Mammary epithelial cell (primary cell): ENCODE measurements at regions not wholly inside any gene's neighbourhood (a gene's known extent, or its start where the extent isn't known, plus 50 kb on each side); places are given as distances from the start of the nearest gene placed in this dataset.

ENCODE experiments used
- CTCF ChIP-seq, 2 donors: IDR thresholded peaks in 1 of 2; conservative IDR thresholded peaks in 1 of 2; 2 replicates each; pipeline ENCODE4 v1.5.1; 2011 to 2012; ENCODE audit warnings: inconsistent platforms in 2 of 2, low read length in 2 of 2, mild to moderate bottlenecking in 2 of 2, control low read depth in 1 of 2, low read depth in 1 of 2; ENCODE audit not compliant: insufficient read depth in 1 of 2; ENCODE audit errors: extremely low read depth in 1 of 2
- EZH2 ChIP-seq: IDR thresholded peaks from 2 replicates; pipeline ENCODE4 v1.6.1; 2012; ENCODE audit warnings: low read length, inconsistent platforms, borderline replicate concordance

- TF ChIP-seq CTCF (conservative IDR thresholded peaks at IDR 0.05 in 1 of 2, IDR thresholded peaks at IDR 0.05 in 1 of 2; ENCODE audit: extremely low read depth in 1 of 2, insufficient read depth in 1 of 2, low read depth in 1 of 2, low read length in 2 of 2) (no peak), EZH2 (no peak)
Measured at GRCh38 chr12:114976372-114976771, 292.4 kb upstream of the TBX3 start.
